ENCODE measurements at regions not wholly inside any gene's neighbourhood (a gene's known extent, or its start where the extent isn't known, plus 50 kb on each side); places are given as distances from the start of the nearest gene placed in this dataset.

DNA sequence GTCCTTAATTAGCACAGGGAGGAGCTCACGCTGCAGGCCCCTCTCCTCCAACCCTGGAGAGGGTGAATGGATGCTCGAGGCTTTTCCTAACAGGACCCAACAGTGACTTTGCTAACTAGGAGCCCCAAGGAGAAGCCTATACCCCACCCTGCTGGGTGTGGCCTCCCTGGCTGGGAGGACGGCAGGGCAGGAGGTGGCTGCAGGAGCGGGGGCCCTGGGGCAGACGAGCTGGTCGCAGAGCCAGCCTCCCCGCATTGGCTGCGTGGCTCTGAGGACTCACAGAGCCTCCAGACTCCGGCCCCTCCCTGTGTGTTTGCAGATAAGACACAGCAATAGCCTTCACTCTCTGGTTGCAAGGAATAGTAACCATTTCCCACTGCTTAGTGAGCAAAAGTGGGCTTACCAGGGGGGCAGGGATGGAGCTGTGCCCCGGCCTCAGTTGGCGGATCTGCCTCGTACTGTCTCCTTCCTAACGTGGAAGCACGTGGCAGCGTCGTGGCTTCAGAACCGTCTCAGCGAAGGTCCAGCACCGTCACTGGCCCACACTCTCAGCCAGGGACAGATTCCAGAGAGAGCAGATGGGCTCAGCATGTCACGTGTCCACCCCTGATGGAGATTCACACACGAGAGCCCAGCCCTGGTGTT lies 1087.5 kb downstream of the BRD1 start:
- Histone ChIP-seq H3K4me2 (ENCODE audit: low read length) (no peak overlapping the region), H3K9me3 (ENCODE audit: control insufficient read depth in 1 of 2, insufficient read depth in 1 of 2, low read depth in 1 of 2, low read length in 2 of 2) (no peaks in the 10 kb centered on the region), H3K9ac (ENCODE audit: low read length) (no peak overlapping the region), H3K27me3 (ENCODE audit: insufficient read depth, low read length) (no peaks in the 10 kb centered on the region), H3K36me3 (ENCODE audit: control insufficient read depth in 1 of 2, insufficient read depth in 2 of 2, low read length in 2 of 2) (no peaks in the 10 kb centered on the region), H2AFZ (ENCODE audit: low read depth, low read length, poor library complexity, severe bottlenecking) (no peak overlapping the region), H3K79me2 (ENCODE audit: insufficient read depth, low read length) (no peaks in the 10 kb centered on the region), H3K4me3 (replicated peaks in 1 of 2; ENCODE audit: low read depth in 1 of 2, low read length in 2 of 2) (no peak overlapping the region), H3K9me2 (ENCODE audit: insufficient read depth) (no peaks in the 10 kb centered on the region), H4K20me1 (ENCODE audit: insufficient read depth) (no peaks in the 10 kb centered on the region), H3K27ac (ENCODE audit: low read depth, low read length) (no peak overlapping the region), H3K4me1 (ENCODE audit: control insufficient read depth in 1 of 2, insufficient read depth in 2 of 2, low read length in 2 of 2) (no peaks in the 10 kb centered on the region)
- CTCF ChIA-PET, result no interaction called here
- no TSS peak for BruUV-seq (replicated peaks)
- POLR2A ChIA-PET, result no interaction called here
- TF ChIP-seq ELF1 (IDR thresholded peaks at IDR 0.05; ENCODE audit: borderline replicate concordance, low read depth), result no peak
- TF ChIP-seq CEBPB (IDR thresholded peaks at IDR 0.05; ENCODE audit: low read depth), result no peak
- no peak for TF ChIP-seq RAD21 (IDR thresholded peaks at IDR 0.05; ENCODE audit: low read depth)
- TF ChIP-seq SIN3A (IDR thresholded peaks at IDR 0.05; ENCODE audit: low read depth), result no peak
- TF ChIP-seq, protein P1, sequence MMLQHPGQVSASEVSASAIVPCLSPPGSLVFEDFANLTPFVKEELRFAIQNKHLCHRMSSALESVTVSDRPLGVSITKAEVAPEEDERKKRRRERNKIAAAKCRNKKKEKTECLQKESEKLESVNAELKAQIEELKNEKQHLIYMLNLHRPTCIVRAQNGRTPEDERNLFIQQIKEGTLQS (IDR thresholded peaks at IDR 0.05), result no peak
- TF ChIP-seq YY1 (IDR thresholded peaks at IDR 0.05; ENCODE audit: extremely low read depth, insufficient replicate concordance, low read depth, low read length), result no peak
- no peak for TF ChIP-seq ZNF274 (IDR thresholded peaks at IDR 0.05; ENCODE audit: low read depth, low read length)
- DNase-seq (ENCODE audit: low read depth, low spot score) (no peak), ATAC-seq (no peak)
- intact Hi-C loops (cut with micrococcal nuclease), result no loop called here
- RAD21 ChIA-PET (ENCODE audit: low non-redundant PET in 1 of 2, low total read pairs in 2 of 2, uncharacterized antibody in 2 of 2, unreplicated experiment in 2 of 2), result no interaction called here

DNA sequence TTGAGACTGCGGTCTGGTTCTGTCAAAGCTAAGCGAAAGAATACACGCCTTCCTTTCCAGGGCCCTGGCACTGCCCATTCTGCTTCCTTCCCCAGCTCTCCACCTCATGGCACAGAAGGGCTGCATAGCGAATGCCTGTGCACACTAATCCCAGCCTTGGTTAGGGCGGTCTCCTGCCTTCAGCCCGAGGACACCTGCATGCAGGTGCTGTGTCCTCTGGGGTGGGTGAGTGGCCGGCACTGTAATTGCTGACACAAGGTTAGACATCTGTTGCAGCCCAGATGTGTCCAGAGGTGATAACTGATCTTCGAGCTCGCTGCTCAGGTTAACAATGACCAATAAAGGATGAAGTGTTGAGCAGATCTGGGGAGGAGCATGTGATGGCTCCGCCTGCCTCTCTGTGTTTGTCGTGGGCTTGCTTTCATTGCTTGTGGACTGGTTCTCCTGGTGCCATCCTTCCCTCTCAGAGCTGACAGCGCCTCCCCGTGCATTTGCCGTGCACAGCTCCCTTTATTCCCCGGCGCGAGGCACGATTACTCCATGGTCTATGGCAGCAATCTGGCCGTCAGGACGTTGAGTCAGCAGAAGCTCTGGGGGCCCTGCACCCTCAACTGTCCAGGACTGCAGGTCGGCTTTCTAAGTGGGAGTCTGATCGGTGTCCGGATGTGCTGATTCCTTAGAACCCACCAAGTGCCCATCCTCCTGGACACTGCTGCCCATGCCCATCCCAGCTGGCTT lies 1088.2 kb downstream of the BRD1 start:
- H3K9me2 ChIP-seq (ENCODE audit: insufficient read depth), result no peaks in the 10 kb centered on the region
- no peak for ATAC-seq
- CTCF ChIA-PET, result no interaction called here
- no peak overlapping the region for H2AFZ ChIP-seq (ENCODE audit: low read depth, low read length, poor library complexity, severe bottlenecking)
- no peaks in the 10 kb centered on the region for H4K20me1 ChIP-seq (ENCODE audit: insufficient read depth)
- no peaks in the 10 kb centered on the region for H3K36me3 ChIP-seq (ENCODE audit: control insufficient read depth in 1 of 2, insufficient read depth in 2 of 2, low read length in 2 of 2)
- no peak overlapping the region for H3K9ac ChIP-seq (ENCODE audit: low read length)
- no peaks in the 10 kb centered on the region for H3K4me1 ChIP-seq (ENCODE audit: control insufficient read depth in 1 of 2, insufficient read depth in 2 of 2, low read length in 2 of 2)
- H3K27ac ChIP-seq (ENCODE audit: low read depth, low read length), result no peak overlapping the region
- no TSS peak for BruUV-seq (replicated peaks)
- RAD21 ChIA-PET (ENCODE audit: low non-redundant PET in 1 of 2, low total read pairs in 2 of 2, uncharacterized antibody in 2 of 2, unreplicated experiment in 2 of 2), result no interaction called here
- H3K27me3 ChIP-seq (ENCODE audit: insufficient read depth, low read length), result no peaks in the 10 kb centered on the region
- no peaks in the 10 kb centered on the region; a peak in 1 of 4 replicates for H3K9me3 ChIP-seq (ENCODE audit: control insufficient read depth in 1 of 2, insufficient read depth in 1 of 2, low read depth in 1 of 2, low read length in 2 of 2)
- no peak overlapping the region for H3K4me2 ChIP-seq (ENCODE audit: low read length)
- POLR2A ChIA-PET, result no interaction called here
- H3K4me3 ChIP-seq (replicated peaks in 1 of 2; ENCODE audit: low read depth in 1 of 2, low read length in 2 of 2), result no peak overlapping the region
- H3K79me2 ChIP-seq (ENCODE audit: insufficient read depth, low read length), result no peaks in the 10 kb centered on the region
- intact Hi-C loops (cut with micrococcal nuclease), result no loop called here
- no peak for DNase-seq (ENCODE audit: low read depth, low spot score)
- TF ChIP-seq SP1 (IDR thresholded peaks at IDR 0.05; ENCODE audit: low read depth), result no peak
- TF ChIP-seq, protein P2, sequence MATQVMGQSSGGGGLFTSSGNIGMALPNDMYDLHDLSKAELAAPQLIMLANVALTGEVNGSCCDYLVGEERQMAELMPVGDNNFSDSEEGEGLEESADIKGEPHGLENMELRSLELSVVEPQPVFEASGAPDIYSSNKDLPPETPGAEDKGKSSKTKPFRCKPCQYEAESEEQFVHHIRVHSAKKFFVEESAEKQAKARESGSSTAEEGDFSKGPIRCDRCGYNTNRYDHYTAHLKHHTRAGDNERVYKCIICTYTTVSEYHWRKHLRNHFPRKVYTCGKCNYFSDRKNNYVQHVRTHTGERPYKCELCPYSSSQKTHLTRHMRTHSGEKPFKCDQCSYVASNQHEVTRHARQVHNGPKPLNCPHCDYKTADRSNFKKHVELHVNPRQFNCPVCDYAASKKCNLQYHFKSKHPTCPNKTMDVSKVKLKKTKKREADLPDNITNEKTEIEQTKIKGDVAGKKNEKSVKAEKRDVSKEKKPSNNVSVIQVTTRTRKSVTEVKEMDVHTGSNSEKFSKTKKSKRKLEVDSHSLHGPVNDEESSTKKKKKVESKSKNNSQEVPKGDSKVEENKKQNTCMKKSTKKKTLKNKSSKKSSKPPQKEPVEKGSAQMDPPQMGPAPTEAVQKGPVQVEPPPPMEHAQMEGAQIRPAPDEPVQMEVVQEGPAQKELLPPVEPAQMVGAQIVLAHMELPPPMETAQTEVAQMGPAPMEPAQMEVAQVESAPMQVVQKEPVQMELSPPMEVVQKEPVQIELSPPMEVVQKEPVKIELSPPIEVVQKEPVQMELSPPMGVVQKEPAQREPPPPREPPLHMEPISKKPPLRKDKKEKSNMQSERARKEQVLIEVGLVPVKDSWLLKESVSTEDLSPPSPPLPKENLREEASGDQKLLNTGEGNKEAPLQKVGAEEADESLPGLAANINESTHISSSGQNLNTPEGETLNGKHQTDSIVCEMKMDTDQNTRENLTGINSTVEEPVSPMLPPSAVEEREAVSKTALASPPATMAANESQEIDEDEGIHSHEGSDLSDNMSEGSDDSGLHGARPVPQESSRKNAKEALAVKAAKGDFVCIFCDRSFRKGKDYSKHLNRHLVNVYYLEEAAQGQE (IDR thresholded peaks at IDR 0.05; ENCODE audit: low read depth), result no peak
- no peak for TF ChIP-seq FOSL1 (IDR thresholded peaks at IDR 0.05; ENCODE audit: low read depth)
- TF ChIP-seq, protein P3, sequence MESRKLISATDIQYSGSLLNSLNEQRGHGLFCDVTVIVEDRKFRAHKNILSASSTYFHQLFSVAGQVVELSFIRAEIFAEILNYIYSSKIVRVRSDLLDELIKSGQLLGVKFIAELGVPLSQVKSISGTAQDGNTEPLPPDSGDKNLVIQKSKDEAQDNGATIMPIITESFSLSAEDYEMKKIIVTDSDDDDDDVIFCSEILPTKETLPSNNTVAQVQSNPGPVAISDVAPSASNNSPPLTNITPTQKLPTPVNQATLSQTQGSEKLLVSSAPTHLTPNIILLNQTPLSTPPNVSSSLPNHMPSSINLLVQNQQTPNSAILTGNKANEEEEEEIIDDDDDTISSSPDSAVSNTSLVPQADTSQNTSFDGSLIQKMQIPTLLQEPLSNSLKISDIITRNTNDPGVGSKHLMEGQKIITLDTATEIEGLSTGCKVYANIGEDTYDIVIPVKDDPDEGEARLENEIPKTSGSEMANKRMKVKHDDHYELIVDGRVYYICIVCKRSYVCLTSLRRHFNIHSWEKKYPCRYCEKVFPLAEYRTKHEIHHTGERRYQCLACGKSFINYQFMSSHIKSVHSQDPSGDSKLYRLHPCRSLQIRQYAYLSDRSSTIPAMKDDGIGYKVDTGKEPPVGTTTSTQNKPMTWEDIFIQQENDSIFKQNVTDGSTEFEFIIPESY (IDR thresholded peaks at IDR 0.05; ENCODE audit: extremely low read depth, insufficient replicate concordance, low read length), result no peak
- no peak for TF ChIP-seq EGR1 (IDR thresholded peaks at IDR 0.05; ENCODE audit: low read depth)
- TF ChIP-seq, protein P4, sequence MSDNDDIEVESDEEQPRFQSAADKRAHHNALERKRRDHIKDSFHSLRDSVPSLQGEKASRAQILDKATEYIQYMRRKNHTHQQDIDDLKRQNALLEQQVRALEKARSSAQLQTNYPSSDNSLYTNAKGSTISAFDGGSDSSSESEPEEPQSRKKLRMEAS (IDR thresholded peaks at IDR 0.05), result no peak
- TF ChIP-seq TCF7L2 (IDR thresholded peaks at IDR 0.05; ENCODE audit: borderline replicate concordance, extremely low read depth, insufficient read depth, insufficient read length), result no peak
